ENCODE measurements at regions not wholly inside any gene's neighbourhood (a gene's known extent, or its start where the extent isn't known, plus 50 kb on each side); places are given as distances from the start of the nearest gene placed in this dataset.
"Not testable (repeated sequence)": the region's sequence is repeated elsewhere in the genome, so short reads cannot be mapped to it uniquely, and the experiment has no call there.

DNA sequence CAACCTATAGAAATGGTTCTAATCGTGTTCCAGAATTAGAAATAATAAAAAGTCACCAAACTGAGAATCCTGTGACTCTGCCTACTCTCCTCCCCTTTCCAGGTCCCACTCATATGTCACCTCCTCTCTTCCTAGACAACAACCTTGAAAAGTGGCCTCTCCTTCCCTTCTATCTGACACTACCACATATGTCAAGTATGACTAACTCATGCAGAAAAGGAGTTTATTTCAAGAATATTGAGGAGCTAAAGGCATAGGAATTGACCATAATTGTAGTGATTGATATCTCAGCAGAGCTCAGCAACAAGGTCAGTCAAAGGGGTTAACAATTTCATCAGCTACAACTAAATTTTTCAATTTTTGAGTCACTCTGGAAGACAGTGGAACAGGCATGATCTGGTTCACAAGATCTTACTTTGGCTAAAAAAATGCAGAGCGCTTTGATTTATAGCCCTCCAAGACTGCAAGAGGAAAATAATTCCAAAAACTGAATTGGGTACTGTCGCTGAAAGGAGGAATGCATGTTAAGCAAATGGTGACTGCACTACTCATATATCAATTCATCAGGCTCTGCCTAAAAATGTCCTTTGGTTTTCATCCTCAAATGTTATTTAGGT lies 160.6 kb upstream of the ARHGEF26 start:
- DNase-seq (ENCODE audit: low read depth, low spot score): no peak

DNA sequence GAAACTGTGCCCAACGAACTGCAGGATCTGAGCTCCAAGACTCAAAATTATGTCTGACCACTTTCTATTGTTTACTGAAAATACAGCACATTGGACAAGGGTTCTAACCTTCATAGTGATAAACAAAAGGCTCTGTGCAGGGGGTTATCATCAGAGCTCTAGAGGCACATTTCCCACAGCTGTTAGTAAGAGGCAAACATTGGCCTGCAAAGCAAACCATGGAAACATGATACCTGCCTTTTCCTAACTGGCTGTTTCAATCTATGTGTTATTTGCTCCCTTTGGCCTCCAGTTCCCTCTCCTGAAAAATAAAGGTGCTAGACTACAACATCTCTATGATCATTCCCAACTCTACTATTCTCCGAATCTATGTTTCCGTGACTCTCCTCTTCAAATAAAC lies 159.7 kb upstream of the ARHGEF26 start:
- no peak for DNase-seq (ENCODE audit: low read depth, low spot score)

DNA sequence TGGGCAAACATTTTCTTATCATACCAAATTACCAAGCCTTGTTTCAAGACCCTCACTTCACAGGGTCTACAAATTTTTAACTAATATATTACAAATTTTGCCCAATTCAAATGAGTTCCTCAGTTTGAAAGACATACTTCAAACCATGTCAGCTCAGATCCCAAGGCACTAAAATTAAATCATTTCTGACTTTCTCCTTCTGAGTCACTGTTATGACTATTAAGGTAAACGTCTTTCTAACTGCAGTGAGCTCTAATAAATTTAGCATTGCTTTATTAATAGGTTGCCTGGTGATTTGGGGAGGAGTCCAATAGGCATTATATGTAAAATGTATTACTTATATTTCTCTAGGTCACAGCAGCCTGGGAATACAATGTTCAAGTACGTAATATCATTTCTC lies 158.2 kb upstream of the ARHGEF26 start:
- no peak for DNase-seq (ENCODE audit: low read depth, low spot score)

DNA sequence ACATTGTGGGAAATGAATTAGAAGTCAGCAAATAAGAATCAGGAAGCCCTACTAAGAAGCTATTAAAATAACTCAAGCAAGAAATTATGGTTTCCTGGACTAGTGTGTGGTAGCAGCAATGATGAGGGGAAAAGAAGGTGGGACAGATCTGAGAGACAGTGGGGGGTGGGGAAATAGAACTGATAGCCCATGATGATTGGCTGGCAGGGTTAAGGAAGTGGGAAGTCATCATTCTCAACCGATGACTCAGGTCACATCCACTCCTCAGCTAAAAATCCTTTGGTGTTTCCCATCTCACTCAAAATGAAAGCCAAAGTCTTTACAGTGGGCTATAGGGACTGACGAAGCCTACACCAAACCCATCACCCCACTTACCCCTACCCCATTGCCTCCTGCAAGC lies 153.9 kb upstream of the ARHGEF26 start:
- no peak for DNase-seq (ENCODE audit: low read depth, low spot score)

DNA sequence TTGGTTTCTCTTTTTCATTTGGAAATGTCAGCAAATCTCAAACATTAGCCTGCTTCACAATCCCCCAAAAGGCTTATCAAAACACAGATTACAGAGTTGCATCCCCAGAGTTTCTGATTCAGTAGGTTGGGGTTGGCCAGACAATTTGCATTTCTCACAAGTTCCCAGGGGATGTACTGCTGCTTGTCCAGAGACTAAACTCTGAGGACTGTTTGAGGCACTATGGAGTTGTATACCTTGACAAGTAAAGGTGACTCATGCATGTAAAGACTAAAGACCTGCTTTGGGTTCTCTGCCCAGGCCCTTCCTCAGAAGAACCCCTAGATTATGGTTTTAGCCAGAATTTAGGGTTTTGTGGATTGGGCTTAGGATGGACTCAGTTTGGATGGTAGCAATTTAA lies 151.1 kb upstream of the ARHGEF26 start:
- DNase-seq (ENCODE audit: low read depth, low spot score): no peak

DNA sequence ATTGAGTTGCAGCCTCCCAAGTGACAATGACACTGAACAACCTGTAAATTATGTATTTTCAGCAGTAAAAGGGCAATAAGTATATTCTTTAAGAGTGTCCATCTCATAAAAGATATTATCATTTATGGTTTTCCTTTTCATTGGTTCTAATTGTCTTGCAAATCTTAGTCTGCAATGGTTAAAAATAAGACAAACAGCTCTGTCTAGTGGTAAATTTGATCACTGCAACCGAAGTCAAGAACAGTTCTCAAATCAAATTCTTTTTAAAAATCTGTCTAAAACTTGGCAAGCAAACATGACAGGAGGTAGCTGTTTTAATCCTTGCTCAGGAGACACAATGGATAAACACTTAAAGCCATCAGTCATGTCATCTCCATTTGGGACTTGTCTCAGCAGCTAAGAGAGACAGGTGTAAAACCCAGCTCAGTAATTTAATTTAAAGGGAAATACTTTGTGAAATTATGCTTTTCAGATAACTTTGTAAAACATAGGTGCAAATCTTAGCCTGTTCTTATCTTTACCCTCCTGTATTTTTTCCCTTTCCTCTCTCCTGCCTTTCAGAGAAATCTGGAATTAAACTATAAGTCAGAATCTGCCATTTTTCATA lies 150.3 kb upstream of the ARHGEF26 start:
- no peak for DNase-seq (ENCODE audit: low read depth, low spot score)

DNA sequence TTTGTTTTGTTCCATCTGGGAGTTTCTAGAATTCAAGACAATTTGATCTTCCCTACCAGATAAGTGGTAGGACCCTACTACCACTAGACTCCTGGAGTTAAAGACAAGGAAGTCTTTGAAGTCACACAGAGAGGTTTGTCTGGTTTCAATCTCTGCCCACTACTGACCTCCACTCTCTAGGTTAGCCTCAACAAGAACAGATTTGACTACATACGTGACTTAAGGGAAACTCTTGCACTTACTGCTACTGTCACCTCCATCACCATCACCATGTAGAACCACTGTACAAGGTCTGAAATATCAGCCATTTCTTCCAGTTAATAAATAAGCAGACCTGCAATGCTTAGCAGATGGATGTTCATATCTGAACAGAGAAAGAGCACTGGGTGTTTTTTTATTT lies 148.3 kb upstream of the ARHGEF26 start:
- no peak for DNase-seq (ENCODE audit: low read depth, low spot score)

DNA sequence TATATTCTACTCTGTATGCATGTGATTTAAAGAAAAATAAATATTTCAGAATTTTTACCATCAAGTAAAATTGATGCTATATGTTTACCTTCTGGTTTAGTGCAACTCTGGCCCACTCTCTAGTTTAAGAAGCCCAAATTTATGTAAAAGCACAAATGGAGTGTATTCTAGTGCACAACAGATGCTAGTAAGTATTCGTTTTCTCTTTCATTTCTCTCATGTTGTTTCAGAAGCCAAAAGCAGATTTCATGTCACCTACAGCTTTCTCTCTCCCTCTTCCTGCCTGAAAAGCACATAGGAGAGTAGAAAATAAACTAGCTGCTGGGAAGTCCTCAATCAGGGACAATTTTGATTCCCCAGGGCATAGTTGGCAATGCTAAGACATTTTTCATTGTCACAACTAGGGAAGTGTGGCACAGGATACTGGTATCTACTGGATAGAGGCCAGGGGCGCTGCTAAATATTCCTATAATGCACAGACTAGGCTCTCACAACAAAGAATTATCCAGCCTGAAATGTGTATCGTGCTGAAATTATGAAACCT lies 147.4 kb upstream of the ARHGEF26 start:
- no peak for DNase-seq (ENCODE audit: low read depth, low spot score)

DNA sequence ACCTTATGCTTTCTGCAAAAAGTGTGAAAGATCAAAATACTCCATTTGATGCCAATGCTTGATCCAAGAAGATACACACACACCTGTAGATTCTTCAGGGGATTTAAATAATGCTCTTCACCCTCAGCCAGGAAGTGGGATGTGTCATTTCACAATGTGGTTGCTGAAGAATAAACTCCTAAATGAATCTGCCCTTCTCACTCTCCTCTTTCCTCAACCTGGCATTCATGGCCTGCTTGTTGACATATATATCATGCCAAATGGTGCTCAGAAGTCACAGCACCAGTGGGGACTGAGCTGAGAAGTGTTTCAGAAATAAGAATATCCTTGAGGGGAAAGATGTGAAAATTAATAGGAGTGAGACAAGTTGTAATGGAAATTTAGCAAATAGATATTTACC lies 146.6 kb upstream of the ARHGEF26 start:
- no peak for DNase-seq (ENCODE audit: low read depth, low spot score)

DNA sequence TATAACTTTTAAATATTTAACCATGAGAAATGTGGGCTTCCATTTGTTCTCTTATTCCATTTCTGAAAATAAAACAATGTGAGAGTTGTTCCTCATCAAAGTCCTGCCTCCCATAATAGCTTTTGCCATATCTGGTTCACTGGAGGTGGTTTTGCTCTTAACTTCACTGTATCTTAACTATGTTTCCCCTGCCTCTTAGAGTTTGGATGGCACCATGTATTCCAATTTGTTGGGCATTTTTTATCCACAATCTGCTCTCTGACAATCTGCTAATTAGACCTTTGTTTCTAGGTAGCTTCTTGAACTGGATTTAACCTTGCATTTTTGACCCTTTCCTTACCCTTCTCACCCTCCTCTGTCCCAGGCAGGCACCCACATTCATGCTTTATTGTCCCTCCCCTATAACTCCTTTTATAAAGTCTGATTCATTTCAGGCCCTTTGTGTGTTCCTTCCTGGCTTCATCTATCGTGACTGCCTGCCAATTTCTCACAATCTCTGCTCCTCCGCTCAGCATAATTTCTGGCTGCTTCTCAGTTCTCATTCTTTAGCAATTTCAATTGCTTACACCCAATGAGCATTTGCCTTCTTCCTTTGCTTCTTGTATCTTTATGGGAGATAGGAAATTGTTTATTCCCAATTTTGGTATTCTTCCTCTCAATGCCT lies 144.2 kb upstream of the ARHGEF26 start:
- DNase-seq (ENCODE audit: low read depth, low spot score): no peak

DNA sequence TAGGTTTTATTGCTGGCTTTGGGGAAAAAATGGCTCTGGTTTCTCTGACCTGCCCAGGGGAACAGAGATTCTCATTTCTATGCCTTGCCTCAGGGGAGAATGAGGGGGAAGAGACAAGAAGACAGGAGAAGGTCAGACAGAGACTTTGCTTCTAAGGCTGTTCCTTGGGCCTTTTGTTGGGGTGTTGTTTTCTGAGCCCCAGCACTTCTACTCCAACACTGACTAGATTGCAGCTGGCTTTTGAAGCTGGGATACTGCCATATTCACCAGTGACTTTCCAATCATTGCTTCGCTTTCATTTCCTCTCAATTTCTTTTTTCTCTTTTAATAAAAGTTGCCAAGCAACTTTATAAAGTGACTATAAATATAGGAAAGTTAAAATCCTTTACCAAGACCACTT lies 143.2 kb upstream of the ARHGEF26 start:
- no peak for DNase-seq (ENCODE audit: low read depth, low spot score)

DNA sequence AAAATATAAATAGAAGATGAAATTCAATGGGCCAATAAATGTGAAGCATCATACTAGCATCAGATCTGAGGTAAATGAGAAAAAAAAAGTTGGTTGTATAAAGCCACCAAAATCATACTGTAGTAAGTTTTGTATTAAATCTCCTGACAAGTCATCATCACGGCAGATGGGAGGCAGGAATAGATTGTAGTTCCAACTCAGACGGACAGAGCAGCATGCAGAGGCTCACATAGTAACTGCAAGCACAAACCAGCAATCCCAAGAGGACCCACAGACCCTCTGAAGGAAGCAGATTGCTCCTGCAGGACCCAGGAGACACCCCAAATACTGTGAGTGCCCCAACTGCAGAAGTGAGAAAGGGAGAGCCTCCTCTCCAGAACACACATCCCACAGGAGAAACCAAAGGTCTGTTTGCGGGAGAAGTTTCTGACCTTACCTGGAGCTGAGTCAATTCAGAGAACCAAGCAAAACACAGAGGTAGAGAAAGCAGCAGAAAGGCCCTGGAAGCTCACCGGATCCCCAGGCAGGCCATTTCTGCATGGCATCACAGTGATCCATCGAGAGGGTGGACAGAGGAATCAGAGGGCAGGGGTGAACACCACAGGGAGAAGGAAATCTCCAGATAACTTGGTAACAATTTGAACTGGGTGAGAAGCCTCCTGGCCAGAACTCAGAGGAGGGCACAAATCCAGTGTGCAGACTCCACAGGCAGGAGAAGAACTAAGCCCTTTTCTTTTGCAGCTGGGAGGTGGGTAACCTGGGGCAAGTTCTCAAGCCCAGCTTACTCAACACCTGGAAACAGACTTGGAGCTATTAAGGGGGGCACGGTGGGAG lies 141.6 kb upstream of the ARHGEF26 start:
- no peak for DNase-seq (ENCODE audit: low read depth, low spot score)

DNA sequence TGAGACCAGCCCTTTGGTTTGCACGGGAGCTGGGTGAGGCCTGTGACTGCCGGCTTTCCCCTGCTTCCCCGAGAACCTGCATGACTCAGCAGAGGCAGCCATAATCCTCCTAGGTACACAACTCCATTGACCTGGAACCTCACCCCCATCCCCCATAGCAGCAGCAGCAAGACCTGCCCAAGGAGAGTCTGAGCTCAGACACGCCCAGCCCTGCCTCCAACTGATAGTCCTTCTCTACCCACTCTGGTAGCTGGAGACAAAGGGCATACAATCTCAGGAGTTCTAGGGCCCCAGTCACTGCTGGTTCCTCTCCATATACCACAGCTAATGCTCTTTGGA lies 141.0 kb upstream of the ARHGEF26 start:
- DNase-seq (ENCODE audit: low read depth, low spot score): no peak

DNA sequence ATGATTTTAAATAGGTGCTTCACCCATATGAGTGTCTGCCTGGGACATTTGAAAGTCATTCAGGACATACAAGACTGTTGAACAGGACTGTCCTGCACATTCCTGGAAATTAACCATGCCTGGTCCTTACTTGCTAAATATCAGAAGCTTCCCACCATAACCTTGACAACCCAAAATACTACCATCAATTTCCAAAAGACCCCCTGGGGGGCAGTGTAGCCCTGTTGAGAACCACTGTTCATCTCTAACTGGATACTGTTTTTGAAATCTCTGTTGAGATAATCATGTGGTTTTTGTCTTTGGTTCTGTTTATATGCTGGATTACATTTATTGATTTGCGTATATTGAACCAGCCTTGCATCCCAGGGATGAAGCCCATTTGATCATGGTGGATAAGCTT lies 123.8 kb upstream of the ARHGEF26 start:
- DNase-seq (ENCODE audit: low read depth, low spot score): not testable (repeated sequence)

DNA sequence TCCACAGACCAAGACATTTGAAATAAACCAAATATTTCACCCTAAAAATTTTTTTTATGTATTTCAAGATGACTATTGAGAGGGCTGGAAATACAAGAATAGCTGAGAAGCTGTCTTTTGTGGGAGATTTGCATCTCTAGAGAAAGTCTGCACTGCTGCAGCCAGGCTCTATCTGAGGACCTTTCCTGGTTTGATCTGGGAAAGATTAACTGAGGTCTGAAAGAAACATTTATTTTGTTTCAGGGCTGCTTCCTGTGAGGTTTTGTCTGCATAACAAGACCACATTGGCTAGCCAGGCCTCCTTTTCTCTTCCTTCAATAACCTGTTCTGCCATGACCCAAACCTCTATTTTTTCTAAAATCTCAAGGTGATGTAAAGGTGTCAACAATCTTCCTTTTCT lies 117.5 kb upstream of the ARHGEF26 start:
- no peak for DNase-seq (ENCODE audit: low read depth, low spot score)

DNA sequence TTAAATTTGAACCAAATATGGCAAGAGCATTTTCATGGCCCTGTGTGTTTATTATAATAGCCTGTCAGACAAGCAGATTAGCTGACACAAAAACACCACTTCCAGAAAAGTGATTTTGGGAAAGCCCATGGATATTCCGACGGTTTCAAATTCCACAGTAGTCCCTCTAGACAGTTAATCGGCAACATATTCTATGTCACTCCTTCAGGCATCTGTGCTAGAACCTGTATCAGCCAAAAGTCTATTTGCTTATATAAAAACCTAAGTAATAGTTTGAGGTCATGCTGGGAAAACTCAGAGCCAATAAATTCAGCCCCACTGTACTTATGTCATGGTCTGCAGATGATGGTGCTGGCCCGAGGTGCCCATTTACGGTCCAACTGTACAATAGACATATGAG lies 110.2 kb upstream of the ARHGEF26 start:
- no peak for DNase-seq (ENCODE audit: low read depth, low spot score)

DNA sequence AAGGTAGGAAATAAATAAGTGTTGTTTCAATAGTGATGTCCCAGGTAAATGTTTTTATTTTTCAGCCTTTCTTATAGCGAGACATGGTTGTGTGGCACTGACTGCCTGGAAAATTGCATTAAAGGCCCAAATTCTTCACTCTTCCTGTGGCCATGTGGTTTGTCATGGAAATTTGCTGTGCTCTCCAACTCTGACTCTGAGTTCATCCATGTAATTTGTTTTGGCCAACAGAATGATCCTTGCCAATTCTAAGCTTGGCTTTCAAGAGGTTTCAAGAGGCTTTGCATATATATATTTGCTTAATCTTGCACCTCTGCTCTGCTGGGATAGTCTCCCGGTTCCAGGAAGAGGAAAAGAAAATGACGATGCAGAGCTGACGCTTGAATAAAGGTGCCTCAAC lies 107.5 kb upstream of the ARHGEF26 start:
- DNase-seq (ENCODE audit: low read depth, low spot score): no peak

DNA sequence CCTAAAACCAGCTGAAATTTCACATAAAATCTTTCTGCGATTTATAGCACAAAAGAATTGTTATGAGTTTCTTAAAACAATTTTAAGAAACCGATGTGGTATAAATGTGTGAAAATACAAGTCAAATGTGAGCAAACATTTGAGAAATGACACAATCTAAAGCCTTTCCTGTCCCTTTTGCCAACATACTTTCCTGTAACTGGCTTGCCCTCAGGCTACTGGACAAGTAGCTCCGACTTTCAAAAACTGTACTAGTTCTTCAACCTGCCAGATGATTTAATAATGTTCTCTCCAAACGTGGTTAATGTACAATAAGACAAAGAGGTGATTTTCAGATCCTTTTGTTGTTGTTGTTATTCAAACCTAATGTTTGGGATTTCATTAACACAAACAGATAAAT lies 105.9 kb upstream of the ARHGEF26 start:
- no peak for DNase-seq (ENCODE audit: low read depth, low spot score)

DNA sequence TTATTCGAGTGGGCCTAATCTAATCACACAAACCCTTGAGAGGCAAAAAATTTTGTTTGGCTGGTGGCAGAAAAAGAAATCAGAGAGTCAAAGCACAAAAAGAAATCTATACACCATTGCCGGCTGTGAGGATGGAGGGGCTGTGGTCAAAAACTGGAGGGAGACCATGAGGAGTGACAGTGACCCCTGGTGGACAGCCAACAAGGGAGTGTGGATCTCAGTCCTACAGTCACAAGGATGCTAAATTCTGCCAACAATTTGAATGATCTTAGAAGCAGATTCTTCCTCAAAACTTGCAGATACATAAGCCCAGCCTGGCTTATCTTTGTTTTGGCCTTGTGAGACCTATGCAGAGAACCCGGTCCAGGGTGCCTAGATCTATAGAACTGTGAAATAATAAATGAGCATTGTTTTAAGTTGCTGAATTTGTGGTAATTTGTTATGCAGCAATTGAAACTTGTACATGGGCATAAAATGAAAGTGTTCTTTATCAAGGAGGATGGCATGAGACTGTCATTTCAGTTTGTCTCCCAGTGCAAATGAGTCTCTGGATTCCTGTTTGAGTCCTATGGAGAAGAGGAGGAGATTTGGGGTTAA lies 103.0 kb upstream of the ARHGEF26 start:
- DNase-seq (ENCODE audit: low read depth, low spot score): no peak

DNA sequence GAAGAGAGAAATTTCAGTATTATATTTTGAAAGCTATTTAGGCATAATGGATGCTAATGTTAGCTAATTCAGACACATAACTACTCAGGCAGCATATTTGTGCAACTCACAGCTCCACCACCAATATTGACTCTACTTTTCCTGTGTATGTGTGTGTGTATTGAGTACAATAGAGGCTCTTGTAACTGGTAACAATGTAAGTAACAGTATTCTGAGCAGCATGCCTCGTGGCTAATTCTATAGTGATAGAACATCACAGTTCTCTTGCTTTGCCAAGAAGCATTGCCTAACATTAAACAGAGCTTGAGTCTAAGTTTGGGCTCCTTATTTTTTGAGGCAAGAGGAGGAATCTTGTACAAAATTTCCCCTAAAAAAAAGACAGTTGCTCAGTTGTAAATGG lies 98.6 kb upstream of the ARHGEF26 start:
- no peak for DNase-seq (ENCODE audit: low read depth, low spot score)

DNA sequence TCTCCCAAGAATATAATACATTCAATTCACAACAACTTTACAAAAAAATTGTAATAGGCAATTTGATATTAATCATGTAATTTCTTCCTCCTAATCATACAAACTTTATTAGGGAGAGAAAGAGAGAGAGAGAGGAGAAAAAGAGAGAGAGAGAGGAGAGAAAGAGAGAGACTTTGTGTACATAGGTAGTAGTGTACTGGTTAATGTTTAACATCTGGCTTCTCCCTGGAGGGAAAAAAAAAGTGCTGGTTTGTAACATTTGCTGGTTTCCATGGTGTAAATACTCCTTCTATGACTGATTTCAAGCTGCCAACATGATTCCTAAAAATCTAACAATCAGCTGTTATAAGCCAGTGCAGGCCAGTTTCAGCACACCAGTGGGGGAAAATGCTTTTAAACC lies 98.0 kb upstream of the ARHGEF26 start:
- no peak for DNase-seq (ENCODE audit: low read depth, low spot score)

DNA sequence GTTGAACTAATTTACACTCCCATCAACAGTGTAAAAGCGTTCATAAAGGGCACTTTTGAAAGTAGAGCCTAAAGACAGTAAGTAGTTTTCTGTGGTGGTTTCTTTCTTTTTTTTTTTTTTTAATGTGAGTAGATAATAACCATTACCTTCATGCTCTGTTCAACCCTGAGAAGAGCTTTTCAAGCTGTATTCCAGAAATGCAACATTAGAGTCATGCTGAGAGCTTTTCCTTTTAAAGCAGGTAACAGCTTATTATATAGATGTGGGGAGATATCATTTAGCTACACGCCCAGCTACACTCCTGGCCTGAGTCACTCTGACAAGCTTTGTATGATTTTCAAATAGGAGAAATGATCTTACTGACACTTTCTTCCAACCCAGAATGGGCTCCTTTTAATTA lies 96.2 kb upstream of the ARHGEF26 start:
- no peak for DNase-seq (ENCODE audit: low read depth, low spot score)

Measured in pulmonary artery endothelial cell (primary cell).